Neural progenitor cell (in vitro differentiated cells): ENCODE measurements at regions not wholly inside any gene's neighbourhood (a gene's known extent, or its start where the extent isn't known, plus 50 kb on each side); places are given as distances from the start of the nearest gene placed in this dataset.

Experiments used
- CTCF ChIP-seq: fragments of 200-600 bp; sonication (generic); IDR thresholded peaks from 2 replicates; pipeline ENCODE4 v1.5.1; 2017; ENCODE audit warnings: antibody characterized with exemption, mild to moderate bottlenecking
- EZH2 ChIP-seq: fragments of 200-600 bp; sonication (generic); IDR thresholded peaks from 2 replicates; pipeline ENCODE4 v1.6.1; 2017; ENCODE audit warnings: antibody characterized with exemption, mild to moderate bottlenecking, moderate library complexity

- no peak for TF ChIP-seq CTCF
- no peak for TF ChIP-seq EZH2
Observed at GRCh38 chr16:58797137-58797801, 63.2 kb upstream of the GOT2 start.
